Keratinocyte (primary cell): ENCODE measurements at regions not wholly inside any gene's neighbourhood (a gene's known extent, or its start where the extent isn't known, plus 50 kb on each side); places are given as distances from the start of the nearest gene placed in this dataset.
"Not testable (repeated sequence)": the region's sequence is repeated elsewhere in the genome, so short reads cannot be mapped to it uniquely, and the experiment has no call there.

Source experiments
- DNase-seq: peaks from one replicate; pipeline ENCODE4 v3.0.0-alpha.2; 2011; ENCODE audit warnings: low read depth, missing footprints, low spot score
- FAIRE-seq: peaks from 2 replicates; lab custom pipeline; 2011; peaks lifted over from hg19 to GRCh38; lab: Jason Lieb, UNC
- H2AFZ ChIP-seq: 2 replicates; pipeline ENCODE4 v1.6.0; 2012; ENCODE audit warnings: low read length, control low read depth, inconsistent platforms; ENCODE audit not compliant: control insufficient read depth
- H3K27ac ChIP-seq: 2 replicates; pipeline ENCODE4 v1.5.1; 2011; ENCODE audit warnings: low read length; ENCODE audit not compliant: control insufficient read depth, insufficient read depth
- H3K27me3 ChIP-seq: 3 replicates; pipeline ENCODE4 v1.6.0; 2011; ENCODE audit warnings: low read length; ENCODE audit not compliant: control insufficient read depth, insufficient read depth; ENCODE audit errors: extremely low read depth
- H3K36me3 ChIP-seq, 2 experiments: 2 replicates in 1 of 2; 3 replicates in 1 of 2; pipeline ENCODE4 v1.5.1; 2011; ENCODE audit warnings: low read length in 2 of 2, mild to moderate bottlenecking in 1 of 2; ENCODE audit not compliant: control insufficient read depth in 2 of 2, insufficient read depth in 2 of 2; ENCODE audit errors: extremely low read depth in 1 of 2
- H3K4me1 ChIP-seq: 3 replicates; pipeline ENCODE4 v1.5.1; 2011; ENCODE audit warnings: low read length; ENCODE audit not compliant: control insufficient read depth, insufficient read depth; ENCODE audit errors: extremely low read depth
- H3K4me2 ChIP-seq: 3 replicates; pipeline ENCODE4 v1.6.0; 2011; ENCODE audit warnings: low read depth, low read length; ENCODE audit not compliant: control insufficient read depth, insufficient read depth; ENCODE audit errors: extremely low read depth
- H3K4me3 ChIP-seq, 3 experiments: fragments of 200-600 bp in 1 of 3; sonication (generic) in 1 of 3; 2 replicates in 2 of 3; 3 replicates in 1 of 3; pipeline ENCODE4 v1.5.1; 2011 to 2016; ENCODE audit warnings: low read length in 3 of 3, mild to moderate bottlenecking in 3 of 3, control low read depth in 2 of 3, inconsistent platforms in 1 of 3, low read depth in 1 of 3, mixed read lengths in 1 of 3, mixed run types in 1 of 3, moderate library complexity in 1 of 3; ENCODE audit not compliant: control insufficient read depth in 2 of 3, insufficient read depth in 2 of 3; ENCODE audit errors: extremely low read depth in 1 of 3
- H3K79me2 ChIP-seq: 2 replicates; pipeline ENCODE4 v1.6.0; 2012; ENCODE audit warnings: low read length; ENCODE audit not compliant: control insufficient read depth, insufficient read depth
- H3K9ac ChIP-seq: 3 replicates; pipeline ENCODE4 v1.6.0; 2011; ENCODE audit warnings: low read length; ENCODE audit not compliant: control insufficient read depth, insufficient read depth; ENCODE audit errors: extremely low read depth
- H3K9me1 ChIP-seq: 3 replicates; pipeline ENCODE4 v1.6.0; 2011; ENCODE audit warnings: low read length; ENCODE audit not compliant: control insufficient read depth, insufficient read depth; ENCODE audit errors: extremely low read depth
- H3K9me3 ChIP-seq: 2 replicates; pipeline ENCODE4 v1.5.1; 2012; ENCODE audit warnings: low read depth, low read length; ENCODE audit not compliant: control insufficient read depth
- H4K20me1 ChIP-seq: 3 replicates; pipeline ENCODE4 v1.6.0; 2011; ENCODE audit warnings: low read length; ENCODE audit not compliant: control insufficient read depth, insufficient read depth; ENCODE audit errors: extremely low read depth
- EZH2 ChIP-seq: IDR thresholded peaks from one replicate; pipeline ENCODE4 v1.6.1; 2012; ENCODE audit warnings: inconsistent platforms, mild to moderate bottlenecking, low read length, moderate library complexity
- dilution Hi-C: fragments of 300-500 bp; cut with MboI; formaldehyde crosslinking; loops from one replicate; pipeline ENCODE4 v1.7.0; 2020; ENCODE audit warnings: low sequenced_read_pairs; ENCODE audit not compliant: extremely low pct_ligation_motif_present
- TF ChIP-seq, protein P1 (sequence below), 3 experiments: IDR thresholded peaks in 1 of 3; conservative IDR thresholded peaks in 1 of 3; optimal IDR thresholded peaks in 1 of 3; 2 replicates in 2 of 3; 3 replicates in 1 of 3; pipeline versions ENCODE3 to v1.5.1; 2011; ENCODE audit warnings: low read length in 3 of 3, mild to moderate bottlenecking in 3 of 3, moderate library complexity in 2 of 3, control low read depth in 1 of 3, inconsistent platforms in 1 of 3; ENCODE audit not compliant: insufficient read depth in 2 of 3; ENCODE audit errors: extremely low read depth in 1 of 3

DNA sequence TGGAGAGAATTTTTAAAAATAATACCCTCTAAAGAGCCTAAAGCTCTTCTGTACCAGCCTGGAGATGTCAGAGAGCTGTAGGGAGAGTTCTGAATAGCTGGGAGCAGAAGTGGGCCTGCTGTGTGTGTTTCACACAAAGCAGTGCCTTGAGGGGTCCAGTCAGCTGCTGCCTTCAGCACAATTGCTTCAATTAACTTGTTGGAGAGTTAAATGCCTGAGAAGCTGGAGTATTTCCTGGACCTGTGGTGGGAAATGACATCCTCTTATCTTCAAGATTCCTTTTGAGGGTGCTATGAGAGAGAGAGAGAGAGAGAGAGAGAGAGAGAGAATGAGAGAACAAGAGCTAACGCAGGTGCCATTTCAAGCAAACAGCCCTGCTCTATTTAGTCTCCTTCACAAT, 96.2 kb upstream of the IL1RAPL2 start:
- Histone ChIP-seq H3K27ac (no peak overlapping the region), H3K4me3 (no peak overlapping the region), H3K27me3 (no peaks in the 10 kb centered on the region), H3K9ac (no peak overlapping the region), H2AFZ (no peak overlapping the region), H3K79me2 (no peaks in the 10 kb centered on the region), H3K9me3 (no peaks in the 10 kb centered on the region), H3K4me2 (no peak overlapping the region), H3K9me1 (no peaks in the 10 kb centered on the region), H4K20me1 (no peaks in the 10 kb centered on the region), H3K4me1 (peaks cover 6% of the 10 kb centered on the region), H3K36me3 (no peaks in the 10 kb centered on the region)
- TF ChIP-seq EZH2, result no peak
- TF ChIP-seq, protein P1, sequence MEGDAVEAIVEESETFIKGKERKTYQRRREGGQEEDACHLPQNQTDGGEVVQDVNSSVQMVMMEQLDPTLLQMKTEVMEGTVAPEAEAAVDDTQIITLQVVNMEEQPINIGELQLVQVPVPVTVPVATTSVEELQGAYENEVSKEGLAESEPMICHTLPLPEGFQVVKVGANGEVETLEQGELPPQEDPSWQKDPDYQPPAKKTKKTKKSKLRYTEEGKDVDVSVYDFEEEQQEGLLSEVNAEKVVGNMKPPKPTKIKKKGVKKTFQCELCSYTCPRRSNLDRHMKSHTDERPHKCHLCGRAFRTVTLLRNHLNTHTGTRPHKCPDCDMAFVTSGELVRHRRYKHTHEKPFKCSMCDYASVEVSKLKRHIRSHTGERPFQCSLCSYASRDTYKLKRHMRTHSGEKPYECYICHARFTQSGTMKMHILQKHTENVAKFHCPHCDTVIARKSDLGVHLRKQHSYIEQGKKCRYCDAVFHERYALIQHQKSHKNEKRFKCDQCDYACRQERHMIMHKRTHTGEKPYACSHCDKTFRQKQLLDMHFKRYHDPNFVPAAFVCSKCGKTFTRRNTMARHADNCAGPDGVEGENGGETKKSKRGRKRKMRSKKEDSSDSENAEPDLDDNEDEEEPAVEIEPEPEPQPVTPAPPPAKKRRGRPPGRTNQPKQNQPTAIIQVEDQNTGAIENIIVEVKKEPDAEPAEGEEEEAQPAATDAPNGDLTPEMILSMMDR (optimal IDR thresholded peaks at IDR 0.05 in 1 of 3, IDR thresholded peaks at IDR 0.05 in 1 of 3, conservative IDR thresholded peaks at IDR 0.05 in 1 of 3; ENCODE audit: extremely low read depth in 1 of 3, insufficient read depth in 2 of 3, low read length in 3 of 3), result no peak
- FAIRE-seq (no peak), DNase-seq (no peak)
- dilution Hi-C loops, result no loop called here

DNA sequence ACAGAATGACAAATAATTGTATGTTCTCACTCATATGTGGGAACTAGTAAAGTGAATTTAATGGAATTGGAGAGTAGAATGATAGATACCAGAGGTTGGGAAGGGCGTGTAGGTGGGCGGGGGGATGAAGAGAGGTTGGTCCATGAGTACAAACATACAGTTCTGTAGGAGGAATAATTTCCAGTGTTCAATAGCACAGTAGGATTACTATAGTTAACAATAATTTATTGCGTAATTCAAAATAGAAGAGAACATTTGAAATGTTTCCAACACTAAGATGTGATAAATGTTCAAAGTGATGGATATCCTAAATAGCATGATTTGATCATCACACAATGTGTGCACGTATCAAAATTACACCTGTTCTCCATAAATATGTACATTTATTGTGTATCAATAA, 106.2 kb upstream of the IL1RAPL2 start:
- FAIRE-seq (no peak), DNase-seq (no peak)
- Histone ChIP-seq H4K20me1 (no peaks in the 10 kb centered on the region), H3K27me3 (no peaks in the 10 kb centered on the region), H3K36me3 (no peaks in the 10 kb centered on the region), H3K4me1 (peaks cover 9% of the 10 kb centered on the region), H3K9ac (no peak overlapping the region), H3K4me3 (no peak overlapping the region), H3K27ac (no peak overlapping the region), H3K9me1 (no peaks in the 10 kb centered on the region), H3K9me3 (no peaks in the 10 kb centered on the region), H3K4me2 (no peak overlapping the region), H3K79me2 (no peaks in the 10 kb centered on the region), H2AFZ (no peak overlapping the region)
- dilution Hi-C loops, result no loop called here
- TF ChIP-seq, protein P1 (optimal IDR thresholded peaks at IDR 0.05 in 1 of 3, IDR thresholded peaks at IDR 0.05 in 1 of 3, conservative IDR thresholded peaks at IDR 0.05 in 1 of 3; ENCODE audit: extremely low read depth in 1 of 3, insufficient read depth in 2 of 3, low read length in 3 of 3), result no peak
- no peak for TF ChIP-seq EZH2

DNA sequence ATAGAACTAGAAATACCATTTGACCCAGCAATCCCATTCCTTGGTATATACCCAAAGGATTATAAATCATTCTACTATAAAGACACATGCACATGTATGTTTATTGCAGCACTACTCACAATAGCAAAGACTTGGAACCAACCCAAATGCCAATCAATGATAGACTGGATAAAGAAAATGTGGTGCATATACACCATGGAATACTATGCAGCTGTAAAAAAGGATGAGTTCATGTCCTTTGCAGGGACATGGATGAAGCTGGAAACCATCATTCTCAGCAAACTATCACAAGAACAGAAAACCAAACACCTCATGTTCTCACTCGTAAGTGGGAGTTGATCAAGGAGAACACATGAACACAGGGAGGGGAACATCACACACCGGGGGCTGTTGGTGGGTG, 108.9 kb upstream of the IL1RAPL2 start:
- H3K4me1 ChIP-seq, H3K79me2 ChIP-seq, dilution Hi-C loops, H3K4me2 ChIP-seq, H3K27ac ChIP-seq, H3K27me3 ChIP-seq, H2AFZ ChIP-seq, H3K36me3 ChIP-seq, H3K9me3 ChIP-seq, H3K4me3 ChIP-seq, H3K9ac ChIP-seq, H4K20me1 ChIP-seq, FAIRE-seq, H3K9me1 ChIP-seq, DNase-seq: not testable (repeated sequence)
